Inflammatory macrophage treated with lipopolysaccharide for 4 hours (primary cell): ENCODE measurements at regions not wholly inside any gene's neighbourhood (a gene's known extent, or its start where the extent isn't known, plus 50 kb on each side); places are given as distances from the start of the nearest gene placed in this dataset.
A peak's percentile ranks its signal among the peaks of the same experiment; 100 is the strongest.

Source experiments
- DNase-seq: peaks from one replicate; pipeline ENCODE4 v3.0.0-alpha.2; 2020

- DNase-seq = no peak
These were observed 472.3 kb downstream of the MN1 start for GRCh38 chr22:27329131-27329850.

GRCh38 chr22:27329966-27330645 lies 471.4 kb downstream of the MN1 start:
- DNase-seq = no peak

GRCh38 chr22:27331526-27332281 lies 469.9 kb downstream of the MN1 start:
- peak; percentile 11 for DNase-seq

- no peak for DNase-seq
These were observed 466.4 kb downstream of the MN1 start for GRCh38 chr22:27335102-27335660.

GRCh38 chr22:27336151-27337090 lies 465.1 kb downstream of the MN1 start:
- DNase-seq = no peak

GRCh38 chr22:27337676-27338075 lies 463.9 kb downstream of the MN1 start:
- no peak for DNase-seq

GRCh38 chr22:27340047-27340446 lies 461.5 kb downstream of the MN1 start:
- no peak for DNase-seq

GRCh38 chr22:27344546-27344945 lies 457.0 kb downstream of the MN1 start:
- no peak for DNase-seq

- no peak for DNase-seq
These were observed 455.9 kb downstream of the MN1 start for GRCh38 chr22:27345691-27346090.

GRCh38 chr22:27347951-27348350 lies 453.6 kb downstream of the MN1 start:
- DNase-seq = no peak

- peak; percentile 72 for DNase-seq
These were observed 452.9 kb downstream of the MN1 start for GRCh38 chr22:27348634-27349033.

GRCh38 chr22:27349456-27349855 lies 452.1 kb downstream of the MN1 start:
- DNase-seq = no peak

GRCh38 chr22:27350306-27350705 lies 451.2 kb downstream of the MN1 start:
- DNase-seq = no peak

- no peak for DNase-seq
These were observed 449.1 kb downstream of the MN1 start for GRCh38 chr22:27352426-27352825.

GRCh38 chr22:27358096-27358870 lies 443.3 kb downstream of the MN1 start:
- DNase-seq = no peak

GRCh38 chr22:27370269-27370668 lies 431.3 kb downstream of the MN1 start:
- DNase-seq = peak; percentile 86

GRCh38 chr22:27370987-27371386 lies 430.6 kb downstream of the MN1 start:
- no peak for DNase-seq

GRCh38 chr22:27372364-27372763 lies 429.2 kb downstream of the MN1 start:
- DNase-seq = no peak

- no peak for DNase-seq
These were observed 428.4 kb downstream of the MN1 start for GRCh38 chr22:27372969-27373670.

- no peak for DNase-seq
These were observed 423.9 kb downstream of the MN1 start for GRCh38 chr22:27377501-27378295.
